LNCAP (cell line): ENCODE measurements at regions not wholly inside any gene's neighbourhood (a gene's known extent, or its start where the extent isn't known, plus 50 kb on each side); places are given as distances from the start of the nearest gene placed in this dataset.

Source experiments
- TF ChIP-seq, protein P1 (sequence below): fragments of 450-650 bp; IDR thresholded peaks from 2 replicates; pipeline ENCODE4 v1.5.1; 2017; ENCODE audit warnings: mild to moderate bottlenecking

DNA sequence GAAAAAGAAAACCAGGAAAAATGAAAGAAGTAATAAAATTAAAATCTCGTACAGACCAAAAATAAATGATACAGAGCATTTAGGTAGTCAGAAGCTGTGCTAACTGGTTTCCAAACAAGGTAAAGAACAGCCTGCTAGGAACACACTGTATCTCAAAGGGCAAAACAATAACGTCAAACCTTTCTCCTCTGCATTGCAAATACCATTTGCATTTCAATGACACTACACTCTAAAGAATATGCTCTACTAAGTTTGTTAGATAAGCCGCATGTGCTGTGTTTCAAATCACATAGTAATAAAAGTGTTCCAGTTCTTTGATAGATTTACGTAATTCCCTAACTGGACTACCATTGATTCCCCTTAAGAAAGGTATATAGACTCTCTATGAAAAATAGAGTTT is 648.8 kb downstream of the PLA2G4A start:
- TF ChIP-seq, protein P1, sequence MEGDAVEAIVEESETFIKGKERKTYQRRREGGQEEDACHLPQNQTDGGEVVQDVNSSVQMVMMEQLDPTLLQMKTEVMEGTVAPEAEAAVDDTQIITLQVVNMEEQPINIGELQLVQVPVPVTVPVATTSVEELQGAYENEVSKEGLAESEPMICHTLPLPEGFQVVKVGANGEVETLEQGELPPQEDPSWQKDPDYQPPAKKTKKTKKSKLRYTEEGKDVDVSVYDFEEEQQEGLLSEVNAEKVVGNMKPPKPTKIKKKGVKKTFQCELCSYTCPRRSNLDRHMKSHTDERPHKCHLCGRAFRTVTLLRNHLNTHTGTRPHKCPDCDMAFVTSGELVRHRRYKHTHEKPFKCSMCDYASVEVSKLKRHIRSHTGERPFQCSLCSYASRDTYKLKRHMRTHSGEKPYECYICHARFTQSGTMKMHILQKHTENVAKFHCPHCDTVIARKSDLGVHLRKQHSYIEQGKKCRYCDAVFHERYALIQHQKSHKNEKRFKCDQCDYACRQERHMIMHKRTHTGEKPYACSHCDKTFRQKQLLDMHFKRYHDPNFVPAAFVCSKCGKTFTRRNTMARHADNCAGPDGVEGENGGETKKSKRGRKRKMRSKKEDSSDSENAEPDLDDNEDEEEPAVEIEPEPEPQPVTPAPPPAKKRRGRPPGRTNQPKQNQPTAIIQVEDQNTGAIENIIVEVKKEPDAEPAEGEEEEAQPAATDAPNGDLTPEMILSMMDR: no peak

DNA sequence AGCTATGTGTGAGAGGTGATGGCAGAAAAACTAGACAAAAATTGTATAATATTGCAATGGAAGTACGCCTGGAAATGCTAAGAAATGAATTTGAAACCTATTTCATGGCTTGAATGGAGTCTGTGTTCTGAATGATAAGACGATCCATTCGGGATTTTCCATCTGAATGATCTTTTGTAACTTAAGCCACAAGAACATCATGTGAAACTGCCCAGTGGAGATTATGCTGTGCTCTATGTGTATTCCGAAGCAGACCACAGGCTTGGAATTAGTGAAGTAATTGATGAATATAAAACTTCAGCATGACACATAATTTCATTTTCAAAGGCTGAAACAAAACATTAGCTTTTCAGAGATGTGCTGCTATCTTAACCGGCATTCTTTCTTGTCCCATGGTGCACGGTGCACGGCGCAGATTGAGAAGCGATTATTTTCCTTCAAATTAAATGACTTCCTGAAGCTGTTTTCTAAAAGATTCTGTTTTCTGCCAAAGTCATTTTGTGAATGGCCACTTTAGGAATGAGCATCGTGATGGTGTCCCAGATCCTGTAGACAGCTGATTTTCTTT is 652.9 kb downstream of the PLA2G4A start:
- TF ChIP-seq, protein P1: no peak

DNA sequence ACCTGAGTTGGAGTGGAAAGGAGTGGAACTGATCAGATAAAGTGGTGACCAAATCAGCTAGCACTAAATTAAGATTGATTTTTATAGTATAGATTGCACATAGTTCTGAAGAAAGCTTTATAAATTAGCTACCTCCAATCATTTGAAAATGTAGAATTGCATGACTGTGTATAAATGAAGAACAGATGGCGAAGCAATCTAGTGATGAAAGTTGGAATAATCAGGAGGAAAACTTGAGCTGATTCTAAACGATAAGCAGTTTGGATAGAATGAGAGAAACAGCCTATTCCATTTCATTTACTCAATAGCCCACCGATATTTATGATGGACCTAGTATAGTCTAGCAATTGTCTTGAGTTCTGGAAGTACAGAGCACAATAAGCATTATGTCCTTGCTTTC is 661.5 kb downstream of the PLA2G4A start:
- TF ChIP-seq, protein P1: no peak

DNA sequence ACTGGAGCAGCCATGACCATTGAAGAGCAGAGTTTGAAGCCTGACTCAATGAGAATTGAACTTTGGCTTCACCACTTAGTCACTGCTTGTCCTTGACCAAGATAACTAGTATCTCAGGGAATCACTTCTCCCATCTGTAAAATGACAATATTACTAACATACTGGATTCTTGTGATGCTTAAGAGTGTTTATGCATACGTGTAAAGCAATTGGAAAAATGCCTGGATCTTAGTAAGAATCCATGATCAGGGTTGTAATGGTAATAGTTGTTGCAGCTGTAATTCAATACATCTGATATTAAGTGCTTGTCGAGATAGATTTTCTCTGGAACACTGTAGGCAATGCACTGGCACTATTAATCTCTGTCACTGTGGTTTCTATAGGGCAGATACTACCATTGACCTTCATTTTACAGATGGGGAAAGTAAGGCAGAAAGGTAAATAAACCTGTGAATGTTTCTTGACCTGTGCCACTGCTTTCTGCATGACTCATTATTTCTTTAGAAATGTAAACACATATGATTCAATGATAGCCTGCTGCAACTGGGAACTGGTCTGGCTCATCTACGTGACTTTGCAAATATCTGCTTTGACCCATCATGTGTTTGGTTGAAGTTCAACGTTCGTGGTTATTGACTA is 662.5 kb downstream of the PLA2G4A start:
- TF ChIP-seq, protein P1: no peak

DNA sequence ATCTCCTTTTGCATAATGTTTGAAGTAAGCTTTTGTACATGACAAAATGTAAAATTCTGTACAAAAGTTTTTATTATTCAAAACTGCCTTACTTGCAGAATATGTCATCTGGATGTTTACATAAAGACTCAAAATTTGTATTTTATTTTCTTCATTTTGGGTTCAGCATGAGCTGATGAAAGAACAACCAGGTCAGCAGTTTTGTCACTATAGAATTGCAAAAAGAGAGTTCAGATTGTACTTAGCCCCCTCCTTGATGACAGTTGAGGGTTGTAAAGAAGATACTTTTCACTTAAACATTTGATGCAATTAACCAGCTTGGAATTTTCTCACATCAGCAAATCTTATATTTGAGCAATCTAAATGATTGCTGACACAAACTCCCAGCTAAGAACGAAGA is 669.3 kb downstream of the PLA2G4A start:
- TF ChIP-seq, protein P1: no peak

DNA sequence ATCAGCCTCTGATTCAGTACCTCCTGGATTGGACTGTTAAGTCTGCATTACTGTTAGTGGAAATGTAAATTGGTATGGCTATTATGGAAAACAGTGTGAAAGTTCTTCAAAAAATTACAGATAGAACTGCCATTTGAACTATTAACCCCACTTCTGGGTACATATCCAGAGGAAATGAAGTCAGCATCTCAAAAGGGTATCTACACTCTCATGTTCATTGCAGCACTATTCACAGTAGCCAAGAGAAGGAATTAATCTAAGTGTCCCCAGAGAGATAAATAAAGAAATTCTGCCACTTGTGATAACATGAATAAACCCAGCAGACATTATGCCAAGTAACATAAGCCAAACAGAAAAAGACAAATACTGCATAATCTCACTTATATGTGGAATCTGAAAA is 676.0 kb downstream of the PLA2G4A start:
- TF ChIP-seq, protein P1: no peak

DNA sequence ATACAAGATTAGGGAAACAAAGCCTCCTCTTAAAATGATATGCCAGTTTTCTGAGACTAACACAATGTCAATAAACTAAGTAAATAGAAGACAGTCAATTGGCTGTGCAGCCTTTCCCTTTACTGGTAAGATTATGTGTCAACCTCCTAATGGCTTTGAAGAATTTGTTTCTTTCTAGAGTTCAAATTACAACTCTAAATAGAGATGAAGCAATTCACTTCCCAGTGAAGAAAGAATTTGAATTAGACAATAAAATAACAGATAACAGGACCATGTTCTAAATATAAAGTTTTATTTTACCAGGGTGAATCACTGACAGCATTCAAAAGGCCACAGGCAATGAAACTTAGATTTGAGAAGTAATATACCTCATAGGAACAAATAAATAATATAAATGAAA is 680.3 kb downstream of the PLA2G4A start:
- TF ChIP-seq, protein P1: no peak

DNA sequence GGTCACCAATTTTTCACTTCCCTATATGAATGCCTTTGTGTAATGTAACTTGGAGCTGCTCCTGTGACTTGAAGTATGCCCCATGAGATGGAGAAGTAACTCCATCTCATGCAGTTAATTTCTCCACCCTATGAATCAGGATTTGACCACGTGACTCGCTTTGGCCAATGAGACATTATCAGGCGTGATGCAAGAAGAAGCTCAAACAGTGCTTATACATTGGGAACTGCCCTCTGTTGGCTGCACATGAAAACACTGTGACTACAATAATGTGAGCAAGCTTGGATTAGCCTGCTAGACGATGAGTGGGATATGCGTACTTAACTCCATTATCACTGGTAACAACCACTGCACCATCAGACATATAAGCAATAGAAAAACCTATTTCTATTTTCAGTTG is 684.4 kb downstream of the PLA2G4A start:
- TF ChIP-seq, protein P1: no peak
